DOHH2 (cell line): ENCODE measurements at regions not wholly inside any gene's neighbourhood (a gene's known extent, or its start where the extent isn't known, plus 50 kb on each side); places are given as distances from the start of the nearest gene placed in this dataset.

Experiments used
- CTCF ChIP-seq: fragments of 200-600 bp; sonication (generic); IDR thresholded peaks from one replicate; pipeline ENCODE4 v1.5.1; 2014; ENCODE audit warnings: antibody characterized with exemption, mild to moderate bottlenecking, low read depth, low read length; ENCODE audit not compliant: poor library complexity, severe bottlenecking
- EZH2phosphoT487 ChIP-seq: fragments of 200-600 bp; sonication (generic); IDR thresholded peaks from 2 replicates; pipeline ENCODE4 v1.6.1; 2017; ENCODE audit warnings: borderline replicate concordance, mild to moderate bottlenecking, antibody characterized with exemption, low read length, moderate library complexity, mixed read lengths

- TF ChIP-seq EZH2phosphoT487 = no peak
- no peak for TF ChIP-seq CTCF
These were observed 415.1 kb upstream of the MAD2L1 start for GRCh38 chr4:120481756-120482155.
